ENCODE measurements at regions not wholly inside any gene's neighbourhood (a gene's known extent, or its start where the extent isn't known, plus 50 kb on each side); places are given as distances from the start of the nearest gene placed in this dataset.

GRCh38 chr12:45575823-45576475, 153.6 kb upstream of the ARID2 start:
- DNase-seq (ENCODE audit: low read depth), result no peak
- no peaks in the 10 kb centered on the region for H3K27me3 ChIP-seq (replicated peaks; ENCODE audit: control insufficient read depth, insufficient read depth, low read length)

GRCh38 chr12:45577844-45578399, 151.6 kb upstream of the ARID2 start:
- Histone ChIP-seq H3K4me1 (ENCODE audit: control insufficient read depth, insufficient read depth, low read length) (peaks cover 6% of the 10 kb centered on the region), H3K36me3 (ENCODE audit: control insufficient read depth, insufficient read depth, low read length, severe bottlenecking) (no peaks in the 10 kb centered on the region), H3K27me3 (replicated peaks; ENCODE audit: control insufficient read depth, insufficient read depth, low read length) (no peaks in the 10 kb centered on the region), H3K9ac (ENCODE audit: low read length) (no peak overlapping the region), H3K9me3 (ENCODE audit: control insufficient read depth, low read length) (no peaks in the 10 kb centered on the region), H3K4me3 (ENCODE audit: low read length) (no peak overlapping the region)
- DNase-seq (ENCODE audit: low read depth), result peak; percentile 21

More at GRCh38 chr12:45575823-45576475, 153.6 kb upstream of the ARID2 start:
- peak overlapping the region; percentile 19 for H3K4me3 ChIP-seq (ENCODE audit: low read length)
- H3K9ac ChIP-seq (ENCODE audit: low read length), result no peak overlapping the region
- H3K36me3 ChIP-seq (ENCODE audit: control insufficient read depth, insufficient read depth, low read length, severe bottlenecking), result no peaks in the 10 kb centered on the region
- no peaks in the 10 kb centered on the region for H3K9me3 ChIP-seq (ENCODE audit: control insufficient read depth, low read length)
- peaks cover 6% of the 10 kb centered on the region for H3K4me1 ChIP-seq (ENCODE audit: control insufficient read depth, insufficient read depth, low read length)

GRCh38 chr12:45580356-45580969, 149.0 kb upstream of the ARID2 start:
- Histone ChIP-seq H3K27me3 (replicated peaks; ENCODE audit: control insufficient read depth, insufficient read depth, low read length) (no peaks in the 10 kb centered on the region), H3K36me3 (ENCODE audit: control insufficient read depth, insufficient read depth, low read length, severe bottlenecking) (no peaks in the 10 kb centered on the region), H3K9ac (ENCODE audit: low read length) (no peak overlapping the region), H3K4me1 (ENCODE audit: control insufficient read depth, insufficient read depth, low read length) (peaks cover 9% of the 10 kb centered on the region), H3K9me3 (ENCODE audit: control insufficient read depth, low read length) (no peaks in the 10 kb centered on the region), H3K4me3 (ENCODE audit: low read length) (no peak overlapping the region)
- no peak for DNase-seq (ENCODE audit: low read depth)

DNA sequence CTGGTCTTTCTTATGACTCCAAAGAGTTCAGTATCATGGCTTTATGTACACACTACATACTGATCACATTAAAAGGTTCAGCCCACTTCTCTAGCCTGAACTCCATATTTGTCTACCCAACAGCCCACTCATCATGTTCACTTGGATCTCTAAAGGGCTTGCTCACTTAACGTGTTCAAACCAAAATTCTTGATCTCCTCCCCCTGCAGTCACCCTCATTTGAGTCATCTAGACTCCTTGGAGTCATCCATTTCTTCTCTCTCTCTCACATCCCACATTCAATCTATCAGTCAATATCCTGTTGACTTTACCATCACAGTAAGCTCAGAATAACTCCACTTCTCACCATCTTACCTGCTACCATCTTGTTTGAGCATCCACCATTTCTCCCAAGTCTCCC, 148.4 kb upstream of the ARID2 start:
- H3K4me1 ChIP-seq (ENCODE audit: control insufficient read depth, insufficient read depth, low read length), result peaks cover 9% of the 10 kb centered on the region

GRCh38 chr12:45582536-45582935, 147.0 kb upstream of the ARID2 start:
- no peak for DNase-seq (ENCODE audit: low read depth)
- Histone ChIP-seq H3K9me3 (ENCODE audit: control insufficient read depth, low read length) (no peaks in the 10 kb centered on the region), H3K4me3 (ENCODE audit: low read length) (no peak overlapping the region), H3K9ac (ENCODE audit: low read length) (no peak overlapping the region), H3K36me3 (ENCODE audit: control insufficient read depth, insufficient read depth, low read length, severe bottlenecking) (no peaks in the 10 kb centered on the region), H3K27me3 (replicated peaks; ENCODE audit: control insufficient read depth, insufficient read depth, low read length) (no peaks in the 10 kb centered on the region), H3K4me1 (ENCODE audit: control insufficient read depth, insufficient read depth, low read length) (peaks cover 12% of the 10 kb centered on the region)

More for the DNA sequence above, 148.4 kb upstream of the ARID2 start:
- no peak overlapping the region for H3K9ac ChIP-seq (ENCODE audit: low read length)
- no peaks in the 10 kb centered on the region for H3K36me3 ChIP-seq (ENCODE audit: control insufficient read depth, insufficient read depth, low read length, severe bottlenecking)
- H3K4me3 ChIP-seq (ENCODE audit: low read length), result no peak overlapping the region
- no peaks in the 10 kb centered on the region for H3K27me3 ChIP-seq (replicated peaks; ENCODE audit: control insufficient read depth, insufficient read depth, low read length)
- no peaks in the 10 kb centered on the region for H3K9me3 ChIP-seq (ENCODE audit: control insufficient read depth, low read length)
- DNase-seq (ENCODE audit: low read depth), result no peak

- H3K9ac ChIP-seq (ENCODE audit: low read length), result no peak overlapping the region
- H3K27me3 ChIP-seq (replicated peaks; ENCODE audit: control insufficient read depth, insufficient read depth, low read length), result no peaks in the 10 kb centered on the region
- H3K9me3 ChIP-seq (ENCODE audit: control insufficient read depth, low read length), result no peaks in the 10 kb centered on the region
- no peaks in the 10 kb centered on the region for H3K36me3 ChIP-seq (ENCODE audit: control insufficient read depth, insufficient read depth, low read length, severe bottlenecking)
- peaks cover 7% of the 10 kb centered on the region for H3K4me1 ChIP-seq (ENCODE audit: control insufficient read depth, insufficient read depth, low read length)
- no peak overlapping the region for H3K4me3 ChIP-seq (ENCODE audit: low read length)
- DNase-seq (ENCODE audit: low read depth), result no peak
These were observed 146.4 kb upstream of the ARID2 start for GRCh38 chr12:45582986-45583659.

GRCh38 chr12:45584336-45584735, 145.2 kb upstream of the ARID2 start:
- no peaks in the 10 kb centered on the region for H3K27me3 ChIP-seq (replicated peaks; ENCODE audit: control insufficient read depth, insufficient read depth, low read length)
- H3K4me3 ChIP-seq (ENCODE audit: low read length), result no peak overlapping the region
- H3K36me3 ChIP-seq (ENCODE audit: control insufficient read depth, insufficient read depth, low read length, severe bottlenecking), result no peaks in the 10 kb centered on the region
- H3K4me1 ChIP-seq (ENCODE audit: control insufficient read depth, insufficient read depth, low read length), result peaks cover 6% of the 10 kb centered on the region
- no peak overlapping the region for H3K9ac ChIP-seq (ENCODE audit: low read length)
- DNase-seq (ENCODE audit: low read depth), result no peak
- no peaks in the 10 kb centered on the region for H3K9me3 ChIP-seq (ENCODE audit: control insufficient read depth, low read length)

GRCh38 chr12:45585522-45586230, 143.8 kb upstream of the ARID2 start:
- Histone ChIP-seq H3K9ac (ENCODE audit: low read length) (no peak overlapping the region), H3K4me1 (ENCODE audit: control insufficient read depth, insufficient read depth, low read length) (peaks cover 6% of the 10 kb centered on the region), H3K27me3 (replicated peaks; ENCODE audit: control insufficient read depth, insufficient read depth, low read length) (no peaks in the 10 kb centered on the region), H3K4me3 (ENCODE audit: low read length) (no peak overlapping the region), H3K9me3 (ENCODE audit: control insufficient read depth, low read length) (no peaks in the 10 kb centered on the region), H3K36me3 (ENCODE audit: control insufficient read depth, insufficient read depth, low read length, severe bottlenecking) (no peaks in the 10 kb centered on the region)
- no peak for DNase-seq (ENCODE audit: low read depth)

DNA sequence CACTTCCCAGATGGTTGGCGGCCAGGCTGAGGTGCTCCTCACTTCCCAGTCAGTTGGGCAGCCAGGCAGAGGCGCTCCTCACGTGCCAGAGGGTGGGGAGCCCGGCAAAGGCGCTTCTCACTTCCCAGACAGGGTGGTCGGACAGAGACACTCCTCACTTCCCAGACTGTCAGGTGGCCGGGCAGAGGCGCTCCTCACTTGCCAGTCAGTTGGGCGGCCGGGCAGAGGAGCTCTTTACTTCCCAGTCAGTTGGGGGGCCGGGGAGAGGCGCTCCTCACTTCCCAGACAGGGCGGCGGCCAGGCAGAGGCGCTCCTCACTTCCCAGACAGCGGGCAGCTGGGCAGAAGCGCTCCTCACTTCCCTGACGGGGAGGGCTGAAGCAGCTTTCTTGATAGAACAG, 143.0 kb upstream of the ARID2 start:
- no peak for DNase-seq (ENCODE audit: low read depth)
- H3K4me1 ChIP-seq (ENCODE audit: control insufficient read depth, insufficient read depth, low read length), result peaks cover 13% of the 10 kb centered on the region
- no peaks in the 10 kb centered on the region for H3K27me3 ChIP-seq (replicated peaks; ENCODE audit: control insufficient read depth, insufficient read depth, low read length)

GRCh38 chr12:45587012-45587411, 142.5 kb upstream of the ARID2 start:
- no peak for DNase-seq (ENCODE audit: low read depth)
- peaks cover 15% of the 10 kb centered on the region for H3K4me1 ChIP-seq (ENCODE audit: control insufficient read depth, insufficient read depth, low read length)
- H3K9me3 ChIP-seq (ENCODE audit: control insufficient read depth, low read length), result no peaks in the 10 kb centered on the region
- no peaks in the 10 kb centered on the region for H3K27me3 ChIP-seq (replicated peaks; ENCODE audit: control insufficient read depth, insufficient read depth, low read length)
- no peak overlapping the region for H3K4me3 ChIP-seq (ENCODE audit: low read length)
- no peaks in the 10 kb centered on the region for H3K36me3 ChIP-seq (ENCODE audit: control insufficient read depth, insufficient read depth, low read length, severe bottlenecking)
- no peak overlapping the region for H3K9ac ChIP-seq (ENCODE audit: low read length)

More for the DNA sequence above, 143.0 kb upstream of the ARID2 start:
- Histone ChIP-seq H3K4me3 (ENCODE audit: low read length) (no peak overlapping the region), H3K9ac (ENCODE audit: low read length) (no peak overlapping the region), H3K9me3 (ENCODE audit: control insufficient read depth, low read length) (no peaks in the 10 kb centered on the region), H3K36me3 (ENCODE audit: control insufficient read depth, insufficient read depth, low read length, severe bottlenecking) (no peaks in the 10 kb centered on the region)
